HG02973 (cell line): ENCODE measurements at regions not wholly inside any gene's neighbourhood (a gene's known extent, or its start where the extent isn't known, plus 50 kb on each side); places are given as distances from the start of the nearest gene placed in this dataset.
"Not testable (repeated sequence)": the region's sequence is repeated elsewhere in the genome, so short reads cannot be mapped to it uniquely, and the experiment has no call there.

ENCODE experiments used
- ATAC-seq: cut with Tn5 transposase; IDR thresholded peaks from one replicate; pipeline ENCODE4 v1.9.1; 2021; ENCODE audit warnings: moderate library complexity; ENCODE audit not compliant: unreplicated experiment

DNA sequence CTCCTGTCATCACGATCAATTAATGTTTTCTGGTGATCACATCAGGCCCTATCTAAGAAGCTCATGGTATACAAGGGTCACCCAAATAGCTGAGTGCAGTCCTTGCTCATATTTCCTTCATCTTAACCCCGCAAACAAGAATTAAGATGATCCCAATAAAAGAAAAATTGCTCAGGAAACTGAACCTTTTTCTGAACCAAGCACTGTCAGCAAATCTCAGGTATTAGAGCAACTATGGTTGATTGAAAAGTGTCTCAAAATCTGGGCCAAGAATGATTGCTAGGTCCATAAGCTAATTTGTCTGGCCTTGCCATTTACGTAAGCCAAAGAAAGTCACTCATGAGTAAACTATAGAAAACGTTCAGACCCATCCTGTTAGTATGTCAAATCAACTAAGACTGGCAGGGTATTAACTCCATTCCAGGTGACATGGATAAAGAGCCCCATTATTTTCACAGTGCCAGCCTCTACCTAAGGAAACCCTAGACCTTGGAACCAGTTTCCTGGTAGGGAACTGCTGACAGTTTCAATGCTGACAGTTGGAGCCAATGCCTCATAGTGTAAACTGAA, 209.3 kb downstream of the DEPDC1B start:
- ATAC-seq = no peak

GRCh38 chr5:60489856-60490255, 210.1 kb downstream of the DEPDC1B start:
- ATAC-seq = no peak

- ATAC-seq = no peak
Observed at GRCh38 chr5:60489377-60489776, 210.6 kb downstream of the DEPDC1B start.

- no peak for ATAC-seq
Observed at GRCh38 chr5:60488466-60489130, 211.4 kb downstream of the DEPDC1B start.

DNA sequence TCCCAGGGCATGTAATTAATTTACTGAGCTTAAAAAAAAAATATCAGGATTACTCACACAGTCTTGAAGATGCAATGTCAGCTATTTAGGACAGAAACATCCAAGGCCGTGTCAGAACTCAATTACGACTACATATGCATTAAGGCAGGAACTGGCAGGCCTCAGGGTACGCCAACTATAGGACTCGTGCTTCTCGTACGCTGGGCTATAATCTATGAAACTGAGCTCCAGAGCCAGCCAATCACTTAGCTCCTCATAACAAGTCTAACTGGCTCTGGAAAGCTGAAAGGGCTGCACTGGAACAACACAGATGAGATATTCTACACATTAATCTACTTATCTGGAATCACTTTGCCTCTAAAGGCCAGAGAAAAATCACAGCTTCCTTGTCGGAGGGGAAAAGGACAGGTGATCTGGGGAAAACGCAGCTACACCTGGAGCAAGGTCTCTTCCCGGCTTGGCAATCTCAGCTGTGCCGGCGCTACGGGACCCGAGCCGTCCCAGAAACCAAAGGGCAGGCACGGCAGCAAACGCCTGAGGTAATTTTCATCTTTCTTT, 212.0 kb downstream of the DEPDC1B start:
- ATAC-seq = no peak

GRCh38 chr5:60487476-60487875, 212.5 kb downstream of the DEPDC1B start:
- no peak for ATAC-seq

DNA sequence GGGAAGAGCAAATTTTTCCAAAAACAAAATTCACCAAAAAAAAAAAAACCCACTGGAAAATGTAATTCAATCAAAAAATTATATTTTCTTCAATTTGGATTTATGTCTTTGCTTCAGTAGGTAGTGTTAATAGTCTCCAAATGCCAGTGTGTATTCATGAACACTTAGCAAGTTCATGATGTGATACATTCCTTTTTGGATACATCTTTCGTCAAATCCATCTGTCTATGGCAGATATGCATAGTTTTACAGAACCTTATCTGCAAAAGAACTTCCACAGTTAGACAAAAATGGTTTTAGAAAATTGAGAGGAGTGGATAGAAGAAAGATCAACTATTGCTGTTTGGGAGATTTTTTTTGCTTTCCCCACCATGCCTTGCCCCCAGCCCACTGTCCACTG, 214.6 kb downstream of the DEPDC1B start:
- no peak for ATAC-seq

GRCh38 chr5:60483050-60483449, 216.9 kb downstream of the DEPDC1B start:
- ATAC-seq = no peak

DNA sequence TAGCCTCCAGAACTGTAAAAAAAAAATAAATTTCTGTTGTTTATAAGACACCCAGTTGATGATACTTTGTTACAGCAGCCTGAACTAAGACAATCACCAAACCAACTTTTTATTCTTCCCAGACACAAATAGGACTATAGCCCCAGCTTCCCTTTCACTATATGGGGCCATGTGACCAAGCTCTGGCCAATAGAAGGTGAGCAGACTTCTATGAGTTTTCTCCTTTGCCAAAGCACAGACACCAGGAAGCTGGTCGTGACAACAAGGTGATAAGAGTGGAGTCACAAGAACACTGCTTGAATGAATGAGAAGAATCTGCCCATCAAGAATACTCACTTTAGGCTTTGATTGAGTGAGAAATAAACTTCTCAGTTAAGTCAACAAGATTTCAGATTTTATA, 217.7 kb downstream of the DEPDC1B start:
- no peak for ATAC-seq

- ATAC-seq = no peak
Observed at GRCh38 chr5:60479542-60479941, 220.4 kb downstream of the DEPDC1B start.

GRCh38 chr5:60477849-60478248, 222.1 kb downstream of the DEPDC1B start:
- no peak for ATAC-seq

- no peak for ATAC-seq
Observed at GRCh38 chr5:60473654-60474053, 226.3 kb downstream of the DEPDC1B start.

GRCh38 chr5:60473027-60473426, 226.9 kb downstream of the DEPDC1B start:
- ATAC-seq = not testable (repeated sequence)

GRCh38 chr5:60470881-60471280, 229.1 kb downstream of the DEPDC1B start:
- ATAC-seq = no peak

DNA sequence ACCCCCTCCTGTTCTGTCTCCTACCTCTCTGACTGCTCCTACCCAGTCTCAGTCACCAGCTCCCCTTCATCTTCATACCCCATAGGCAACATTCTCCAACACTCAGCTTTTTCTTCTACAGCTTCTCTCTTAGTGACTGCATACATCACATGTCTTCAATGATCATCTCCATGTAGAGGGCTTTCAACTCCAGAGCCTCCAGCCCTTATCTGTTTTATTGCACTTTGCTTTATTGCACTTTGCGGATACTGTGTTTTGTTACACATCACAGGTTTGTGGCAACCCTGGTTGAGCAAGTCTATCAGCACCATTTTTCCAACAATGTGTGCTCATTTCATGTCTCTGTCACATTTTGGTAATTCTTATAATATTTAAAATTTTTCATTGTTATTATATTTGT, 230.7 kb downstream of the DEPDC1B start:
- no peak for ATAC-seq

- no peak for ATAC-seq
Observed at GRCh38 chr5:60463179-60463868, 236.6 kb downstream of the DEPDC1B start.

DNA sequence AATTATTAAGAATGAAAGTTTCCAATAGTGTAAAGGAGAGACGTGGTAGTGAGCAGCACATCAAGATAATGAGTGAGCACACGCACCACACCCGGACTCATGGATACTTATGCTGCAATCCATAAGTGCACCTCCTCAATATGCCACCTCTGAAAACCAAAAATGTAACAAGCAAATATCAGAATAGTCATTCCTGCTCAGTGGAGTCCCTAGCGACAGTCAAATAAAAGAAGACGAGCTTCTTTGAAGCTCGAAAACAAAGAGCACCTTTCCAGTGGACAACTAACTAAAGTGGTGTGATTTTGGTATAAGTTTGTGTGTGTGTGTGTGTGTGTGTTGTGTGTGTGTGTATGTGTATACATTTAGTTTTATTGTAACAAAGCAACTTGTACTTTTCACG, 241.3 kb downstream of the DEPDC1B start:
- ATAC-seq = no peak

GRCh38 chr5:60457233-60457632, 242.7 kb downstream of the DEPDC1B start:
- no peak for ATAC-seq

DNA sequence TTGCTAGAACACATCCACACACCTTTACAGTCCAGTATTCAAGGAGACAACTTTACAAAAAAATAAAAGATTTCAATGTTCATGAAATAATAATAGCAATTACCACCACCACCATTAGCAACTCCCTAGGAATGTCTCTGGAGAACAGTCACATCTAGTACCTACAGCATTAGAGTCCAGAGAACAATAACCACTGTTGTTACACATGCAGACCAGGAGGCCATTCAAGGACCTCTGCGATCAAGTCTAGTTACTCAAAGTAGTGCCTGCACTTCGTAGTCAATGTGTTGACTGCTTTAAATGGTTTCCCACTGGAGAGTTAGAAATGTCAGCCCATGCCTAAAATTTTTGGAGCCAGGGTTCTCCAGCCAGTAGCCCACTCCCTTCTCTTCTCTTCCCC, 244.4 kb downstream of the DEPDC1B start:
- no peak for ATAC-seq

- ATAC-seq = not testable (repeated sequence)
Observed at GRCh38 chr5:60454277-60454676, 245.7 kb downstream of the DEPDC1B start.

- ATAC-seq = no peak
Observed at GRCh38 chr5:60453186-60453976, 246.6 kb downstream of the DEPDC1B start.
